ENCODE measurements at regions not wholly inside any gene's neighbourhood (a gene's known extent, or its start where the extent isn't known, plus 50 kb on each side); places are given as distances from the start of the nearest gene placed in this dataset.

GRCh38 chr7:9324513-9324912, 891.1 kb downstream of the NXPH1 start:
- TF ChIP-seq EZH2 (IDR thresholded peaks at IDR 0.05; ENCODE audit: insufficient read depth, low read length) = no peak
- TF ChIP-seq, protein P1, sequence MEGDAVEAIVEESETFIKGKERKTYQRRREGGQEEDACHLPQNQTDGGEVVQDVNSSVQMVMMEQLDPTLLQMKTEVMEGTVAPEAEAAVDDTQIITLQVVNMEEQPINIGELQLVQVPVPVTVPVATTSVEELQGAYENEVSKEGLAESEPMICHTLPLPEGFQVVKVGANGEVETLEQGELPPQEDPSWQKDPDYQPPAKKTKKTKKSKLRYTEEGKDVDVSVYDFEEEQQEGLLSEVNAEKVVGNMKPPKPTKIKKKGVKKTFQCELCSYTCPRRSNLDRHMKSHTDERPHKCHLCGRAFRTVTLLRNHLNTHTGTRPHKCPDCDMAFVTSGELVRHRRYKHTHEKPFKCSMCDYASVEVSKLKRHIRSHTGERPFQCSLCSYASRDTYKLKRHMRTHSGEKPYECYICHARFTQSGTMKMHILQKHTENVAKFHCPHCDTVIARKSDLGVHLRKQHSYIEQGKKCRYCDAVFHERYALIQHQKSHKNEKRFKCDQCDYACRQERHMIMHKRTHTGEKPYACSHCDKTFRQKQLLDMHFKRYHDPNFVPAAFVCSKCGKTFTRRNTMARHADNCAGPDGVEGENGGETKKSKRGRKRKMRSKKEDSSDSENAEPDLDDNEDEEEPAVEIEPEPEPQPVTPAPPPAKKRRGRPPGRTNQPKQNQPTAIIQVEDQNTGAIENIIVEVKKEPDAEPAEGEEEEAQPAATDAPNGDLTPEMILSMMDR (IDR thresholded peaks at IDR 0.05; ENCODE audit: insufficient read depth, low read depth, low read length) = no peak
- FAIRE-seq = no peak
- peaks cover 2% of the 10 kb centered on the region for H3K9me3 Mint-ChIP-seq (ENCODE audit: unreplicated experiment)

DNA sequence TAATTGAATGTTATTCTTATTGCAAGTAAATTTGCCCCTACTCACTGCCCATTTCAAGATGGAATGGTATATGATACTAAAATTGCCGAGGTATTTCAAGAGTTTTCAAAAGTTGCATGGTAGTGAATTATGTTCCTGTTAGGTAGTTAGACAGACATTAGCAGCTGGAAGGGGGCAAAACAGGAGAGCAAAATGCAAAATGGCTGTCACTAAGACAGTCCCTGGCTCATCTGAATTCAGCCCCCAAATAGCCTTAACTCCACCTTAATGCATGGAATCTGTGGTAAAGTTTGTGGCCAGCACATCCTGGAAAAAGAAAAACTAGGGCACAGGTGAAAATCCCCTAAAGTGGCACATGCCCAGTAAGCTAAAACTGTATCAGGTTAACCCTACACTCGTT, 894.9 kb downstream of the NXPH1 start:
- no peaks in the 10 kb centered on the region for H3K9me3 Mint-ChIP-seq (ENCODE audit: unreplicated experiment)
- H3K36me3 ChIP-seq (ENCODE audit: insufficient read depth, low read length) = no peaks in the 10 kb centered on the region
- H3K27me3 Mint-ChIP-seq (ENCODE audit: low read depth, unreplicated experiment) = no peaks in the 10 kb centered on the region
- no peaks in the 10 kb centered on the region for H4K20me1 ChIP-seq (ENCODE audit: insufficient read depth, low read length)
- H3K79me2 ChIP-seq (ENCODE audit: insufficient read depth, low read length) = no peaks in the 10 kb centered on the region
- H3K27ac Mint-ChIP-seq (ENCODE audit: unreplicated experiment) = no peak overlapping the region
- no peak overlapping the region for H3K4me3 ChIP-seq (ENCODE audit: insufficient read depth, low read depth, low read length)
- DNase-seq (ENCODE audit: low read depth) = no peak
- TF ChIP-seq, protein P1 (IDR thresholded peaks at IDR 0.05; ENCODE audit: insufficient read depth, low read depth, low read length) = no peak
- no peak for TF ChIP-seq EZH2 (IDR thresholded peaks at IDR 0.05; ENCODE audit: insufficient read depth, low read length)
- H3K4me1 Mint-ChIP-seq (ENCODE audit: low read depth, unreplicated experiment) = no peaks in the 10 kb centered on the region
- H3K27ac ChIP-seq (ENCODE audit: low read depth, low read length) = no peak overlapping the region
- H3K27me3 ChIP-seq (ENCODE audit: insufficient read depth, low read length) = no peaks in the 10 kb centered on the region
- H3K4me1 ChIP-seq (ENCODE audit: insufficient read depth, low read length) = no peaks in the 10 kb centered on the region
- no peak overlapping the region for H2AFZ ChIP-seq (ENCODE audit: low read depth, low read length)
- H3K4me2 ChIP-seq (ENCODE audit: low read length) = no peak overlapping the region
- FAIRE-seq = no peak
- no peak overlapping the region for H3K4me3 Mint-ChIP-seq (ENCODE audit: unreplicated experiment)
- H3K36me3 Mint-ChIP-seq (ENCODE audit: low read depth, unreplicated experiment) = no peaks in the 10 kb centered on the region
- no peaks in the 10 kb centered on the region for H3K9me3 ChIP-seq (ENCODE audit: insufficient read depth, low read depth, low read length)
- H3K9ac ChIP-seq (ENCODE audit: low read length) = no peak overlapping the region

More at GRCh38 chr7:9324513-9324912, 891.1 kb downstream of the NXPH1 start:
- Histone ChIP-seq H3K4me1 (ENCODE audit: insufficient read depth, low read length) (no peaks in the 10 kb centered on the region), H3K9ac (ENCODE audit: low read length) (no peak overlapping the region), H3K4me2 (ENCODE audit: low read length) (no peak overlapping the region), H3K4me3 (ENCODE audit: insufficient read depth, low read depth, low read length) (no peak overlapping the region), H2AFZ (ENCODE audit: low read depth, low read length) (no peak overlapping the region), H3K79me2 (ENCODE audit: insufficient read depth, low read length) (no peaks in the 10 kb centered on the region), H3K36me3 (ENCODE audit: insufficient read depth, low read length) (no peaks in the 10 kb centered on the region), H3K9me3 (ENCODE audit: insufficient read depth, low read depth, low read length) (no peaks in the 10 kb centered on the region), H3K27me3 (ENCODE audit: insufficient read depth, low read length) (no peaks in the 10 kb centered on the region), H3K27ac (ENCODE audit: low read depth, low read length) (no peak overlapping the region), H4K20me1 (ENCODE audit: insufficient read depth, low read length) (no peaks in the 10 kb centered on the region)
- no peaks in the 10 kb centered on the region for H3K27me3 Mint-ChIP-seq (ENCODE audit: low read depth, unreplicated experiment)
- no peaks in the 10 kb centered on the region for H3K4me1 Mint-ChIP-seq (ENCODE audit: low read depth, unreplicated experiment)
- H3K27ac Mint-ChIP-seq (ENCODE audit: unreplicated experiment) = no peak overlapping the region
- DNase-seq (ENCODE audit: low read depth) = no peak
- no peak overlapping the region for H3K4me3 Mint-ChIP-seq (ENCODE audit: unreplicated experiment)
- H3K36me3 Mint-ChIP-seq (ENCODE audit: low read depth, unreplicated experiment) = no peaks in the 10 kb centered on the region

DNA sequence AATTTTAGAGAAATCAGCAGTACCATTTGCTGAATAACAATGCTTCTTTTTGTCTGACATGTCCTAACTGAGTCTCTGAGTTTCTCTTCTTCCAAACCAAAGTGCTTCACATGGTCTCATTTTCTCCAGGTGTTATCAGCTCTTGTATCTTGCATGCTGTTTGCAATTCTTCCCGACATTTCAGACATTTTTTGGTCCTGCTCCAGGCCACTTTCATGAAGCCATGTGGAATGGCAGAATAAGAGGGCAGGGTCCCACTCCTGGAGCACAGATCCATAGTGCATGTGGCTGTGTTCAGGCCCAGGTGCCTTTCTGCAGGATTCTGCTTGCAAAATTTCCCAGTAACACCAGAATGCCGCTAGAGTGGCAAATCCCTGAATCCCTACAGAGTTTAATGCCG, 916.2 kb downstream of the NXPH1 start:
- no peak for FAIRE-seq

More for the DNA sequence above, 916.2 kb downstream of the NXPH1 start:
- Mint-ChIP-seq H3K36me3 (ENCODE audit: low read depth, unreplicated experiment) (no peaks in the 10 kb centered on the region), H3K27me3 (ENCODE audit: low read depth, unreplicated experiment) (no peaks in the 10 kb centered on the region), H3K4me1 (ENCODE audit: low read depth, unreplicated experiment) (no peaks in the 10 kb centered on the region), H3K9me3 (ENCODE audit: unreplicated experiment) (no peaks in the 10 kb centered on the region), H3K4me3 (ENCODE audit: unreplicated experiment) (no peak overlapping the region), H3K27ac (ENCODE audit: unreplicated experiment) (no peak overlapping the region)
- no peak for DNase-seq (ENCODE audit: low read depth)
- Histone ChIP-seq H3K4me1 (ENCODE audit: insufficient read depth, low read length) (no peaks in the 10 kb centered on the region), H3K27me3 (ENCODE audit: insufficient read depth, low read length) (no peaks in the 10 kb centered on the region), H3K4me2 (ENCODE audit: low read length) (no peak overlapping the region), H3K4me3 (ENCODE audit: insufficient read depth, low read depth, low read length) (no peak overlapping the region), H3K79me2 (ENCODE audit: insufficient read depth, low read length) (no peaks in the 10 kb centered on the region), H3K27ac (ENCODE audit: low read depth, low read length) (no peak overlapping the region), H3K9ac (ENCODE audit: low read length) (no peak overlapping the region), H3K9me3 (ENCODE audit: insufficient read depth, low read depth, low read length) (no peaks in the 10 kb centered on the region), H2AFZ (ENCODE audit: low read depth, low read length) (no peak overlapping the region), H3K36me3 (ENCODE audit: insufficient read depth, low read length) (no peaks in the 10 kb centered on the region), H4K20me1 (ENCODE audit: insufficient read depth, low read length) (no peaks in the 10 kb centered on the region)
- TF ChIP-seq, protein P1 (IDR thresholded peaks at IDR 0.05; ENCODE audit: insufficient read depth, low read depth, low read length) = no peak
- TF ChIP-seq EZH2 (IDR thresholded peaks at IDR 0.05; ENCODE audit: insufficient read depth, low read length) = no peak

Measured in astrocyte (in vitro differentiated cells and primary cell).